HG03571 (cell line): ENCODE measurements at regions not wholly inside any gene's neighbourhood (a gene's known extent, or its start where the extent isn't known, plus 50 kb on each side); places are given as distances from the start of the nearest gene placed in this dataset.

ENCODE experiments used
- ATAC-seq: cut with Tn5 transposase; IDR thresholded peaks from one replicate; pipeline ENCODE4 v1.9.1; 2021; ENCODE audit not compliant: unreplicated experiment

DNA sequence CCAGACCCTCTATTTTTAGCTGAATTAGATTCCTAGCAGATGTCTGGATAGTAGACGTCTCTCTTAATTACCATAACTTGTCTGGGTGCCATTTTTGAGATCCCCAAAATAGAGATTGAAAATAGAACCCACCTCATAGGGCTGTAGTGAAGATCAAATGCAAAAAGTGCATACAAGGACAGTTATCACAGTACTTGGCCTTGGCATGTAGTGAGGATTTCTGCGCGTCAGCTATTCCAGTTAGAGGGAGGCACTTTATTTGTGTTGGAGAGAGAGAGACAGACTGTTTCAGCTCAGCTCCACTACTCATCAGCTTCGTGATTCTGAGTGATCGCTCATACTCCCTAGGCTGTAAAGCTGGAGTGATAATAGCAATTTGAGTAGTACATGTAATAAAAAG, 59.6 kb upstream of the CDH13 start:
- ATAC-seq, result no peak

GRCh38 chr16:82563401-82563800, 63.4 kb upstream of the CDH13 start:
- ATAC-seq, result no peak

DNA sequence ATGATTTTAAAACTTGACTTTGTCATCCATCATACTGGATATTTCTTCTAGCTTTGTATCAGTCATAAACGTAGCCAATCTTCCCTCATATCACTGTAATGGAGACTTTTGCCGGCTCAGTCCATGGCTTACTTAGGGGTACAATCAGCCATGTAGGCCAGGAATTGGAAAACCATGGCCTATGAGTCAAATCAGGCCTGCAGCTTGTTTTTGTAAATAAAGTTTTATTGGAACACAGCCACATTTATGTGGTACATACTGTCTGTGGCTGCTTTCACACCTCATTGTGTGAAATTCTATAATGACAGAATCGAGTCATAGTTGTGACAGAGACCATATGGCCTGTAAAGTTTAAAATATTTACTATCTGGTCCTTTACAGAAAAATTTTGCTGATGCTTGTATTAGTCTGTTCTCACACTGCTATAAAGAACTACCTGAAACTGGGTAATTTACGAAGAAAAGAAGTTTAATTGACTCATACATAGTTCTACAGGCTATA, 64.5 kb upstream of the CDH13 start:
- ATAC-seq, result no peak

- no peak for ATAC-seq
Measured at GRCh38 chr16:82560805-82561325, 65.9 kb upstream of the CDH13 start.

GRCh38 chr16:82544378-82545160, 82.2 kb upstream of the CDH13 start:
- no peak for ATAC-seq

DNA sequence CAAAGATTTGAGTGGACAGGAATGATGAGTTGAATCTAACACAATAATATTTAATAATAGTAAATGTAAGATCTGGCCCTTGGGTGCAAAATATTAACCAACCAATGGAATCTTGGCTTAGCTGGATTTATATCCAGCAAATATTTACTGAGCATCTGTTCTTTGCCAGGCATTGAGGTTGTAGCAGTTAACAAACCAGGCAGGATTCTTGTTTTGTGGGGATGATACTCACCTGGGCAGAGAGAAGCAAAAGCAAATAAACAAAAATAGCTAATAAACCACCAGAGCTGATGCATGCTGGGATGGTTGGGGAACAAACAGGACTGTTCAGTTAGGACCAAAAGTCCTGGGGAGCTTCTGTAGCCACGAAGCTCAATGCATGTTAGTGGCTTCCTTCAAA, 84.1 kb upstream of the CDH13 start:
- ATAC-seq, result no peak

DNA sequence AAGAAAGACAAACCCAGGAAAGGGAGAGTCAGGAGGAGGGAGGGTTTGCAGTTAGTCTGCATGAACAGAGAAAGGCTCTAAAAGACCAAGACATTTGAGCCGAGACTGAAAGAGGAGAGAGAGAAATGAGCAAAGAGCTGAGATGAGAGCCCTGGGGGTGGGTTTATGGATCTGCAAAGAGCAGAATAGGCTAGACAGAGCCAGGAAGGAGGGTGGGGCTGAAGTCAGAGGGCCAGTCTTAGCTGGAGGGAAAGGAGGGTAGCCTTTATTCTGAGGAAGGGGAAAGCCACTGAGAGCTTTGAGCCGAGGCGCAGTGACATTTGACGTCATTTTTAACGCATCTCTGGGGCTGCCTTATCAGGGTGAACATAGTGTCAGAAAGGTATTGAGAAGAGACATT, 85.7 kb upstream of the CDH13 start:
- ATAC-seq, result no peak

DNA sequence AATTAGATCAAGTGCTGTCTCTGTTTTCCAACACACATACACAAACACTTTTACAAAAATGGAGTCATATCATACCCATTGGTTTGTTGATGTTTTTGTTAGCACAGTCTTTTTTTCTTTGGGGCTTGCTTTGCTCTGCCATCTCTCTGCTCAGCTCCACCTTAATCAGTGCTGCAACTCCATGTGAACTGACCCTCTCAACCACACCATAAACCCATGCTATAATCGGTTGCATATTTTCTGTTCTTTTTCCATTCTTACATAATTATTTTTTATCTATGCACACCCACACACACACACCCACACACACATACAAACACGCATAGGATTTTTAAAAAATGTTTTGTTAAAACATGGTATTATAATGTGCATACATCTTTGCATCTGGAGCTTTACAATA, 91.0 kb upstream of the CDH13 start:
- no peak for ATAC-seq

DNA sequence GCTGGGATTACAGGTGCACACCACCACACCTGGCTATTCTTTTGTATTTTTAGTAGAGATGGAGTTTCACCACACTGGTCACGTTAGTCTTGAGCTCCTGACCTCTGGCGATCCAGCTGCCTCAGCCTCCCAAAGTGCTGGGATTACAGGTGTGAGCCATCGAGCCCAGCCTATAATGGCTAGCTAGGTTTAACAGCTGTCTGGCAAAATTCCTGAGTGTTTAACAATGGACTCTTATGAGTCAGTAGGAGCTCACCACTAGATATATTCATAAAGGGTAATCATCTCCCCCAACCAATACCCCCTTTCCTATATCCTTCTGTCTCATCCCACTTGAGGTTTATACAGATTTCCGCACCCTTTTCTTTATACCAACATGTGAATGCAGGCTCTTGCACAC, 91.5 kb upstream of the CDH13 start:
- no peak for ATAC-seq

- no peak for ATAC-seq
Measured at GRCh38 chr16:82533189-82533588, 93.6 kb upstream of the CDH13 start.

- no peak for ATAC-seq
Measured at GRCh38 chr16:82530883-82531282, 95.9 kb upstream of the CDH13 start.

DNA sequence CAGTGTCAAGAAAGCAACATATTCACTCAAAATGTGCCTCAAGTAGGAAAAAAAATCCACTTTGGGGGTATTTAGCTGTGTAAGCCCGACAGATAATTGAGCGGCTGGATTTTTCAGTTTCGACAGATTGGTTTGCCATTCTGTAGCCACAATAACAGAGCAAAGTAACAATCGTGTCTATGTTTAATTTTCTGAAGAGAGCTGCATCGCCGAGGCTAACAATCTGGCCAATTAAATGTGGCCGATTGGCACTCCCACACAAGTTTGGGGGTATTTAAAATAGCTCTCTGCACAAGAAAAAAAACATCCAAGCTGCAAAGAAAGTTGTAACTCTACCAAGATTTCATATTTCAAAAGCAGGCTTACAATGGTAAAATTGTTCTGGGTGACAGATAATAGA, 99.7 kb upstream of the CDH13 start:
- no peak for ATAC-seq

- ATAC-seq, result no peak
Measured at GRCh38 chr16:82524976-82525375, 101.8 kb upstream of the CDH13 start.

- no peak for ATAC-seq
Measured at GRCh38 chr16:82523815-82524214, 103.0 kb upstream of the CDH13 start.

DNA sequence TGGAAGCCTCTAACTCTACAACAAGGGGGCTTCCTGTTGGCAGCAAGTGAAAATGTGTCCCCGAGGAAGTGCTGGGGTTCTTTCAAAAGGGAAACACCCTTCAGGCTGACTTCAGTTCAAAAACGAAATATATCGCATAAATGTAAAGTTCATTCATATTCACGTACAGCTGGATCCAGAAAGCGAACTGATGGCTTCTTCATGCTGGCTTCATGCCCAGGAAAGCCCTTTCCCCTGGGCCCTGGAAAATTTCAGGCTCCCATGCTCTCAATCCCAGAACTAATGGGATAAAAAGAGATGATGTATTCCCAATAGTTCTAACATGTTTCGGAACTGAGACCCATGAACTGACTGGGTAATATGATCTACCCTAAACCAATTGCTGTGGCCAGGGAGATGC, 104.7 kb upstream of the CDH13 start:
- ATAC-seq, result no peak

GRCh38 chr16:82518811-82519210, 108.0 kb upstream of the CDH13 start:
- ATAC-seq, result no peak

GRCh38 chr16:82514262-82514661, 112.5 kb upstream of the CDH13 start:
- no peak for ATAC-seq

DNA sequence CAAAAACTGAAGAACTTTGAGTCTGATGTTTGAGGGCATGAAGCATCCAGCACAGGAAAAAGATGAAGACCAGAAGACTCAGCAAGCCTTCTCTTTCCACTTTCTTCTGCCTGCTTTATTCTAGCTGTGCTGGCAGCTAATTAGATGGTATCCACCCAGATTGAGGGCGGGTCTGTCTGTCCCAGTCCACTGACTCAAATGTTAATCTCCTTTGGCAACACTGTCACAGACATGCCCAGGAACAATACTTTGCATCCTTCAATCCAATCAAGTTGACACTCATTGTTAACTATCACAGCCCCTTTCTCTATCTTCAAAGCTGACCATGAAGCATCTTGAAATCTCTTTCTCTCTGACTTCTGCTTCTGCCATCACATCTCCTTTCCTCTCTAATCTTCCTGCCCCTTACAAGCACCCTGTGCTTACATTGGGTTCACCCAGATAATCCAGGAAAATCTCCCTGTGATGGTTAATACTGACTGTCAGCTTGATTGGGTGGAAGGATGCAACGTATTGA, 115.9 kb upstream of the CDH13 start:
- ATAC-seq, result no peak

DNA sequence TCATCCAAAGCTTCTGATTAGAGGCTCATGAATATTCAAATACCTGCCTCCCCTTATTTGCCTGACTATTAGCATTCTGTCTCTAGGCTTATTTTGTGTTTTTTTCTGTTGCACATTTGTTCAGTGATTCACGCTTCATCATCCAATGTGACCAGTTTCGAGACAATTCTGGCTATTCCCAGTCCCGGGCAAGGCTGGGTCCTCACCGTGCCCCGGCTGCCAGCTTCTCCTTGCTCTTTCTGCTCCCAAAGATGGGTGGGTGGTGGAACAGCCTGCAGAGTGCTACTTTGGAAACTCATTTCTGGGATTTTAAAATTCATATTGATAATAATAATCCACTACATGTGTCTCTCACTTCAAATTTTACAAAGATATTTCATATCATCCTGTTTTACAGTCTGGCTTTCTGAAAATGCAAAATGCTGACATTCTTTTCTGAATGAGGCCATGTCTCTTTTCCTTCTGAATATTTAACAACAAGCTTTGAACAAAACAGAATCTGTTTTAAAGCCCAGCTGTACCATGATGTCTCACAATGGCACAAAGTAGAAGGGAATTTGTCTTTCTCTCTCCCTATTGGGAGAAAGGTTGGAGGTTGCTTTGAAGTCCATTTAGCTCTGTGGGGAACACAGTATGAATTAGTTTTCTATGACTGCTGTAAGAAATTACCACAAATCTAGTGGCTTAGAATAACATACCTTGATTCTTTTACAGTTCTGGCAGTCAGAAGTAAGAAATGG, 116.9 kb upstream of the CDH13 start:
- no peak for ATAC-seq

DNA sequence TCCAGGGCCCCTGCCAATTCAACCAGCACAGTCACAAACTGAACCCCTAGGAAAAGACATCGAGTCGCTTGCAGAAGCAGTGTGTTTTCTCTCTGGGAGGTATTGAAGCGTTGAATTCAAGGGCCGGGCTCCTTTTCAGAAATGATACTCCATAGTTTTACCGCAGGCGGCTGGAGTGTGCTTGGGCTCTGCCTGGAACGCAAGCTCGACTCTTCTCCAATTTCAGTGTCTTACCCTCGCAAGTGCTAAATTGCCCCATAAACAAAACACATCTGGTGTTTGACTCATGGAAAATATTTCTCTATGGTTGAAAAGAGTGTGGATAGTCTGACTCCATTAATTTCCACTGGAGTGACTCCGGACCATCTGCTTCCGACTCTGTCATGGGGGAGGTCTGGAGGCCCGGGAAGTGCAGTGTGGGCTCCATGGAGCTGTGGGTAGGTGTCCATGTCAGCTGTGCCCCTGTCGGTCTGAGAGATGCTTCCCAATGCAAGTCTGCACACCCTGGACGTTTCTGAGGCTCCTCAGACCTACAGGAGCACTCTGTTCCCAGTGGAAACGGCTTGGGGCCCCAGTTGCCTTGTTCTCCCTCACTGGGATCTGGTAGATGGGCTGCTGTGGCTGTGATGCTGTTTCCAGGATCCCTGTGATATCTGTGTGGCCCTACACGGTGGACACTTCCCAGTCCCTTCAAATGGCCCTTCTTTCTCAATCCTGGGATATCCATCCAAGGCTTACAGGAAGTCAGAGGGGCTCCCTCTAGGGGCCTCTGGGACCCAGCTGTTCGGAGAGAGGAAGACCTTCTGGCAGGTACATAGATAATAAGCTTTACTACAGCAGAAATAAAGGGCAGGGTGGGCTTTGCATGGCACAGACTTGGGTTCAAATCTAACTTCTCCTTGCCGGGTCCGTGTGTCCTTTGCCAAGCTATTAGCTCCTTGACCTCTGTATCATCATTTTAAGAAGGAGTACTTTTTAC, 119.8 kb upstream of the CDH13 start:
- no peak for ATAC-seq

DNA sequence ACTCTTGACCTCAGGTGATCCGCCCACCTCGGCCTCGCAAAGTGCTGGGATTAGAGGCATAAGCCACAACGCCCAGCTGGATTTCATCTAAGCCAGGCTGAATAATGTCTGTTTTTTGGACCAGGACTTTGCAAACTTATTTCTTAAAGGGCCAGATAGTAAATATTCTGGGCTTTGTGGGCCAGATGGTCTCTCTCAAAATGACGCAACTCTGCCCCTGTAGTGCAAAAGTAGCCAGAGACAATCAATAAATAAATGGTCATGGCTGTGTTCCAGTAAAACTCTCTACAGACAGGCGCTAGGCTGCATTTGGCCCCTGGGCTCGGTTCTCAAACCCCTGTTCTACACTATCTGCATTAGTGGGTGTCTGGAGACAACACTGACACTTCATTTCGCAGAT, 121.9 kb upstream of the CDH13 start:
- no peak for ATAC-seq
